ENCODE measurements at regions not wholly inside any gene's neighbourhood (a gene's known extent, or its start where the extent isn't known, plus 50 kb on each side); places are given as distances from the start of the nearest gene placed in this dataset.

DNA sequence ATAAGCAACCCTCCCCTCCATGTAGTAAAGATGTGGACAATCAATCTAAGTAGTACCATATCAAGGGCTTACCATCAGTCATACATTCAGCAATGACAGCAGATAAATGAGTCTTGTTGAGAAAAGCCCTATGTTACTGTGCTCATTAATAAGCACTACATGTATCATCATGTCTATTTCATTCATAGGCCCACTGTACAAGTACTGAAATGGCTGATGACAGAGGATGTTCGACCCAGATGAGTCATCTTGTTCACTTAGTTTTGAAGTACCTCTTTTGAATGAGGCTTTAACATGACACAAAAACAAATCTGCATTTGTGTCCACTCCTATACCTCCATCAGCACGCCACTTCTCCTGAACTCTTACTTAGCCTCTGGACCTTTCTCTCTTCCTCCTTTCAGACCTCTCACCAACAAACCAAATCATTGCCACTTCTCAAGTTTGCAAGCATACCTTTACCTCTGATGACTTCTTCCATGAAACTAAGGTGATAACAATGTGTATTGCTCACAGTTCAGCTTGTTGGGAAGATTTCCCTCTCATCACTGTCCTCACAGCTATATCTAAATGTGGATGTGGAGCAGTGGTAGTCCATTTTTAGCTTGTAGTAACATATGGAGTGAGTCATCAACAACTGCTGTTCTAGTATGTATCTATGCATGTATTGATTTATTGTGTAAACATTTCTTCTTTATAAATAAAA, 921.0 kb upstream of the SLC39A10 start:
- TF ChIP-seq, protein P1, sequence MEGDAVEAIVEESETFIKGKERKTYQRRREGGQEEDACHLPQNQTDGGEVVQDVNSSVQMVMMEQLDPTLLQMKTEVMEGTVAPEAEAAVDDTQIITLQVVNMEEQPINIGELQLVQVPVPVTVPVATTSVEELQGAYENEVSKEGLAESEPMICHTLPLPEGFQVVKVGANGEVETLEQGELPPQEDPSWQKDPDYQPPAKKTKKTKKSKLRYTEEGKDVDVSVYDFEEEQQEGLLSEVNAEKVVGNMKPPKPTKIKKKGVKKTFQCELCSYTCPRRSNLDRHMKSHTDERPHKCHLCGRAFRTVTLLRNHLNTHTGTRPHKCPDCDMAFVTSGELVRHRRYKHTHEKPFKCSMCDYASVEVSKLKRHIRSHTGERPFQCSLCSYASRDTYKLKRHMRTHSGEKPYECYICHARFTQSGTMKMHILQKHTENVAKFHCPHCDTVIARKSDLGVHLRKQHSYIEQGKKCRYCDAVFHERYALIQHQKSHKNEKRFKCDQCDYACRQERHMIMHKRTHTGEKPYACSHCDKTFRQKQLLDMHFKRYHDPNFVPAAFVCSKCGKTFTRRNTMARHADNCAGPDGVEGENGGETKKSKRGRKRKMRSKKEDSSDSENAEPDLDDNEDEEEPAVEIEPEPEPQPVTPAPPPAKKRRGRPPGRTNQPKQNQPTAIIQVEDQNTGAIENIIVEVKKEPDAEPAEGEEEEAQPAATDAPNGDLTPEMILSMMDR (conservative IDR thresholded peaks at IDR 0.05; ENCODE audit: low read length) = no peak
- no peak for TF ChIP-seq EZH2phosphoT487 (IDR thresholded peaks at IDR 0.05; ENCODE audit: borderline replicate concordance)
